ENCODE measurements at regions not wholly inside any gene's neighbourhood (a gene's known extent, or its start where the extent isn't known, plus 50 kb on each side); places are given as distances from the start of the nearest gene placed in this dataset.

- Mint-ChIP-seq H3K36me3 (ENCODE audit: low read depth) (no peaks in the 10 kb centered on the region), H3K4me1 (ENCODE audit: low read depth) (no peaks in the 10 kb centered on the region), H3K4me3 (no peak overlapping the region), H3K9me3 (no peaks in the 10 kb centered on the region), H3K27ac (no peak overlapping the region), H3K27me3 (ENCODE audit: low read depth) (peaks cover 1% of the 10 kb centered on the region)
- intact Hi-C loops (cut with micrococcal nuclease): no loop called here
- no peak for DNase-seq
- CTCF ChIA-PET: no interaction called here
These were observed 192.7 kb upstream of the NR4A3 start for GRCh38 chr9:99628849-99629620.

- intact Hi-C loops (cut with micrococcal nuclease): no loop called here
- Mint-ChIP-seq H3K27me3 (ENCODE audit: low read depth) (peaks cover 1% of the 10 kb centered on the region), H3K36me3 (ENCODE audit: low read depth) (no peaks in the 10 kb centered on the region), H3K4me3 (no peak overlapping the region), H3K9me3 (no peaks in the 10 kb centered on the region), H3K4me1 (ENCODE audit: low read depth) (no peaks in the 10 kb centered on the region), H3K27ac (no peak overlapping the region)
- CTCF ChIA-PET: no interaction called here
- DNase-seq: no peak
These were observed 189.2 kb upstream of the NR4A3 start for GRCh38 chr9:99632349-99633038.

GRCh38 chr9:99633265-99633664, 188.4 kb upstream of the NR4A3 start:
- no peak for DNase-seq
- intact Hi-C loops (cut with micrococcal nuclease): no loop called here
- CTCF ChIA-PET: no interaction called here
- Mint-ChIP-seq H3K27ac (no peak overlapping the region), H3K4me3 (no peak overlapping the region), H3K27me3 (ENCODE audit: low read depth) (no peaks in the 10 kb centered on the region), H3K36me3 (ENCODE audit: low read depth) (no peaks in the 10 kb centered on the region), H3K9me3 (no peaks in the 10 kb centered on the region), H3K4me1 (ENCODE audit: low read depth) (no peaks in the 10 kb centered on the region)

GRCh38 chr9:99634186-99634585, 187.5 kb upstream of the NR4A3 start:
- H3K4me1 Mint-ChIP-seq (ENCODE audit: low read depth): no peaks in the 10 kb centered on the region
- no peaks in the 10 kb centered on the region for H3K36me3 Mint-ChIP-seq (ENCODE audit: low read depth)
- no peak overlapping the region for H3K4me3 Mint-ChIP-seq
- no peak for DNase-seq
- no peak overlapping the region for H3K27ac Mint-ChIP-seq
- no peaks in the 10 kb centered on the region for H3K9me3 Mint-ChIP-seq
- H3K27me3 Mint-ChIP-seq (ENCODE audit: low read depth): no peaks in the 10 kb centered on the region
- CTCF ChIA-PET: no interaction called here
- intact Hi-C loops (cut with micrococcal nuclease): no loop called here

- Mint-ChIP-seq H3K9me3 (no peaks in the 10 kb centered on the region), H3K36me3 (ENCODE audit: low read depth) (no peaks in the 10 kb centered on the region), H3K4me3 (no peak overlapping the region), H3K27me3 (ENCODE audit: low read depth) (no peaks in the 10 kb centered on the region), H3K27ac (no peak overlapping the region), H3K4me1 (ENCODE audit: low read depth) (no peaks in the 10 kb centered on the region)
- DNase-seq: no peak
- intact Hi-C loops (cut with micrococcal nuclease): no loop called here
- CTCF ChIA-PET: no interaction called here
These were observed 186.7 kb upstream of the NR4A3 start for GRCh38 chr9:99635032-99635431.

- no peak overlapping the region for H3K27ac Mint-ChIP-seq
- no peak overlapping the region for H3K4me3 Mint-ChIP-seq
- no peaks in the 10 kb centered on the region for H3K4me1 Mint-ChIP-seq (ENCODE audit: low read depth)
- CTCF ChIA-PET: no interaction called here
- peaks cover 2% of the 10 kb centered on the region for H3K27me3 Mint-ChIP-seq (ENCODE audit: low read depth)
- intact Hi-C loops (cut with micrococcal nuclease): no loop called here
- peaks cover 3% of the 10 kb centered on the region for H3K9me3 Mint-ChIP-seq
- no peak for DNase-seq
- H3K36me3 Mint-ChIP-seq (ENCODE audit: low read depth): no peaks in the 10 kb centered on the region
These were observed 184.0 kb upstream of the NR4A3 start for GRCh38 chr9:99637641-99638040.

GRCh38 chr9:99638971-99639370, 182.7 kb upstream of the NR4A3 start:
- CTCF ChIA-PET: no interaction called here
- Mint-ChIP-seq H3K4me1 (ENCODE audit: low read depth) (no peaks in the 10 kb centered on the region), H3K36me3 (ENCODE audit: low read depth) (no peaks in the 10 kb centered on the region), H3K27me3 (ENCODE audit: low read depth) (peaks cover 2% of the 10 kb centered on the region), H3K4me3 (no peak overlapping the region), H3K9me3 (peaks cover 3% of the 10 kb centered on the region), H3K27ac (no peak overlapping the region)
- DNase-seq: no peak
- intact Hi-C loops (cut with micrococcal nuclease): no loop called here

GRCh38 chr9:99647604-99648003, 174.1 kb upstream of the NR4A3 start:
- no peaks in the 10 kb centered on the region for H3K4me1 Mint-ChIP-seq (ENCODE audit: low read depth)
- DNase-seq: no peak
- no peak overlapping the region for H3K4me3 Mint-ChIP-seq
- CTCF ChIA-PET: no interaction called here
- intact Hi-C loops (cut with micrococcal nuclease): no loop called here
- no peaks in the 10 kb centered on the region for H3K36me3 Mint-ChIP-seq (ENCODE audit: low read depth)
- H3K27me3 Mint-ChIP-seq (ENCODE audit: low read depth): peaks cover 7% of the 10 kb centered on the region
- H3K9me3 Mint-ChIP-seq: peaks cover 6% of the 10 kb centered on the region
- H3K27ac Mint-ChIP-seq: no peak overlapping the region

GRCh38 chr9:99650187-99650874, 171.4 kb upstream of the NR4A3 start:
- CTCF ChIA-PET: interaction anchor here (0.6 kb wide), 1 partner anchor 294 kb away, joined by 4 read pairs; no protein-coding TSS in a partner anchor
- intact Hi-C loops (cut with micrococcal nuclease): no loop called here

GRCh38 chr9:99660191-99660636, 161.5 kb upstream of the NR4A3 start:
- no peak for DNase-seq
- no peaks in the 10 kb centered on the region for H3K9me3 Mint-ChIP-seq
- intact Hi-C loops (cut with micrococcal nuclease): no loop called here
- H3K4me3 Mint-ChIP-seq: no peak overlapping the region
- H3K27me3 Mint-ChIP-seq (ENCODE audit: low read depth): no peaks in the 10 kb centered on the region
- no peak overlapping the region for H3K27ac Mint-ChIP-seq
- H3K36me3 Mint-ChIP-seq (ENCODE audit: low read depth): no peaks in the 10 kb centered on the region
- CTCF ChIA-PET: no interaction called here
- no peaks in the 10 kb centered on the region for H3K4me1 Mint-ChIP-seq (ENCODE audit: low read depth)

More at GRCh38 chr9:99650187-99650874, 171.4 kb upstream of the NR4A3 start:
- no peak for DNase-seq
- H3K9me3 Mint-ChIP-seq: peaks cover 19% of the 10 kb centered on the region
- H3K27ac Mint-ChIP-seq: no peak overlapping the region
- H3K36me3 Mint-ChIP-seq (ENCODE audit: low read depth): no peaks in the 10 kb centered on the region
- H3K4me3 Mint-ChIP-seq: no peak overlapping the region
- no peaks in the 10 kb centered on the region for H3K4me1 Mint-ChIP-seq (ENCODE audit: low read depth)
- H3K27me3 Mint-ChIP-seq (ENCODE audit: low read depth): peaks cover 7% of the 10 kb centered on the region

GRCh38 chr9:99663297-99663696, 158.4 kb upstream of the NR4A3 start:
- H3K27me3 Mint-ChIP-seq (ENCODE audit: low read depth): no peaks in the 10 kb centered on the region
- no peak overlapping the region for H3K27ac Mint-ChIP-seq
- no peaks in the 10 kb centered on the region for H3K9me3 Mint-ChIP-seq
- DNase-seq: no peak
- no peaks in the 10 kb centered on the region for H3K36me3 Mint-ChIP-seq (ENCODE audit: low read depth)
- peaks cover 2% of the 10 kb centered on the region for H3K4me1 Mint-ChIP-seq (ENCODE audit: low read depth)
- no peak overlapping the region for H3K4me3 Mint-ChIP-seq
- intact Hi-C loops (cut with micrococcal nuclease): no loop called here
- CTCF ChIA-PET: no interaction called here

GRCh38 chr9:99663856-99664255, 157.8 kb upstream of the NR4A3 start:
- Mint-ChIP-seq H3K9me3 (no peaks in the 10 kb centered on the region), H3K4me1 (ENCODE audit: low read depth) (peaks cover 2% of the 10 kb centered on the region), H3K27me3 (ENCODE audit: low read depth) (no peaks in the 10 kb centered on the region), H3K4me3 (no peak overlapping the region), H3K36me3 (ENCODE audit: low read depth) (no peaks in the 10 kb centered on the region), H3K27ac (no peak overlapping the region)
- CTCF ChIA-PET: no interaction called here
- DNase-seq: no peak
- intact Hi-C loops (cut with micrococcal nuclease): no loop called here

- Mint-ChIP-seq H3K36me3 (ENCODE audit: low read depth) (no peaks in the 10 kb centered on the region), H3K27me3 (ENCODE audit: low read depth) (no peaks in the 10 kb centered on the region), H3K4me1 (ENCODE audit: low read depth) (peaks cover 2% of the 10 kb centered on the region), H3K4me3 (no peak overlapping the region), H3K9me3 (no peaks in the 10 kb centered on the region), H3K27ac (no peak overlapping the region)
- CTCF ChIA-PET: no interaction called here
- no peak for DNase-seq
- intact Hi-C loops (cut with micrococcal nuclease): no loop called here
These were observed 155.1 kb upstream of the NR4A3 start for GRCh38 chr9:99666571-99666970.

All from activated naive CD4-positive, alpha-beta T cell treated with anti-CD3 and anti-CD28 coated beads for 36 hours (primary cell).